ENCODE measurements at regions not wholly inside any gene's neighbourhood (a gene's known extent, or its start where the extent isn't known, plus 50 kb on each side); places are given as distances from the start of the nearest gene placed in this dataset.
"Not testable (repeated sequence)": the region's sequence is repeated elsewhere in the genome, so short reads cannot be mapped to it uniquely, and the experiment has no call there.

- ATAC-seq = no peak
Observed at GRCh38 chr11:16528639-16529038, 172.3 kb upstream of the SOX6 start.

DNA sequence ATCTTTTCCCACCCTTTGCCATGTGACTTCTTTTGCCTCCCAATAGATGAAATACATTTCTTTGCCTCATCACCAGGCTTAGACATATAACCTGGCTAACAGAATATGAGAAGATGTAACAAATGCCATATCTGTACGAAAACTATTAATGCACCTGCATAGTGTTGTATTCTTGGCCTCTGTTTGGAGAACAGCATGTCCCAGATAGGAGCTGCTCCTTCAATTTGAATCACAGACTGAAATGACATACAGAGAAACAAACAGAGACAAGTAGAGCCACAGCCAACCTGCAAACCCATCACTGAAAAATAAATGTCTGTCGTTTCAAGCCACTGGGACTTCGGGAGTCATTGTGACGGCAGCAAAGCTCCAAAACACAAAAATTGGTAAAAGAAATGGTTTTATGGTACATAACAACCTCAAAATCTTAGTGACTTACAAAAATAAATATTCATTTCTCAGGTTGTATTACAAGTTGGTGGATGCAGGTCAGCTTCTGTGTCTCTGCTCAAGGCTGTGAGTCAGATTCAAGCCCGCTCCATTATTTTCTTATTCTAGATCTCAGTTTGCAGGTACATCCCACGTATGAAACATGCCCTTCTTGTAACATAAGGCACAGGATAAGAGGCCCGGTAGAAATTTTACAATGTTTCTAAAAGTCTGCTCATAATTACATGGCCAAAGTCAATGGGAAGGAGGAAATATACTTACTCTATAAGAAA is 171.3 kb upstream of the SOX6 start:
- ATAC-seq = no peak

- no peak for ATAC-seq
Observed at GRCh38 chr11:16526947-16527346, 170.6 kb upstream of the SOX6 start.

- ATAC-seq = not testable (repeated sequence)
Observed at GRCh38 chr11:16520713-16521112, 164.4 kb upstream of the SOX6 start.

- ATAC-seq = no peak
Observed at GRCh38 chr11:16512899-16513241, 156.5 kb upstream of the SOX6 start.

GRCh38 chr11:16512198-16512898 is 156.0 kb upstream of the SOX6 start:
- ATAC-seq = no peak

GRCh38 chr11:16511116-16512114 is 155.1 kb upstream of the SOX6 start:
- ATAC-seq = peak; percentile 93

DNA sequence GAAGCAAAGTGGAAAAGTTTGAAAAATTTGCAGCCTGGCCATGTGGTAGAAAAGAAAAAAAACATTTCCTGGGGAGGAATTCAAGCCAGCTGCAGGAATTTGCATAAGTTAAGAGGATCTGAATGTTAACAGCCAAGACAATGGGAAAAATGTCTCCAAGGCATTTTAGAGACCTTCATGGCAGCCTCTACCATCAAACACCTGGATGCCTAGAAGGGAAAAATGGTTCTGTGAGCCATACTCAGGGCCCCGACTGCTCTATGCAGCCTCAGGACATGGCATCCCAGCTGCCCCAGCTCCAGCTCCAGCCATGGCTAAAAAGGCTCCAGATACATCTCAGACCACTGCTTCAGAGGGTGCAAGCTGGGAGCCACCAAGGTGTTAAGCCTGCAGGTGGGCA is 149.1 kb upstream of the SOX6 start:
- no peak for ATAC-seq

DNA sequence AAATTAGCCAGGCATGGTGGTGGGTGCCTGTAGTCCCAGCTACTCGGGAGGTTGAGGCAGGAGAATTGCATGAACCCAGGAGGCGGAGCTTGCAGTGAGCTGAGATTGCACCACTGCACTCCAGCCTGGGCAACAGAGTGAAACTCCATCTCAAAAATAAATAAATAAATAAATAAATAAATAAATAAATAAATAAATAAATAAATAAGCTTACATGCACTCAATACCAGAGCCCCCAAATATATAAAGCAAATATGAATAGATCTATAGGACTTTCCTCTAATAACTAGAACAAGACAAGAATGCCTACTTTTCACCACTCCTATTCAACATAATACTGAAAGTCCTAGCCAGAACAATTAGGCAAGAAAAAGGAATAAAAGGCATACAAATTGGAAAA is 147.5 kb upstream of the SOX6 start:
- not testable (repeated sequence) for ATAC-seq

DNA sequence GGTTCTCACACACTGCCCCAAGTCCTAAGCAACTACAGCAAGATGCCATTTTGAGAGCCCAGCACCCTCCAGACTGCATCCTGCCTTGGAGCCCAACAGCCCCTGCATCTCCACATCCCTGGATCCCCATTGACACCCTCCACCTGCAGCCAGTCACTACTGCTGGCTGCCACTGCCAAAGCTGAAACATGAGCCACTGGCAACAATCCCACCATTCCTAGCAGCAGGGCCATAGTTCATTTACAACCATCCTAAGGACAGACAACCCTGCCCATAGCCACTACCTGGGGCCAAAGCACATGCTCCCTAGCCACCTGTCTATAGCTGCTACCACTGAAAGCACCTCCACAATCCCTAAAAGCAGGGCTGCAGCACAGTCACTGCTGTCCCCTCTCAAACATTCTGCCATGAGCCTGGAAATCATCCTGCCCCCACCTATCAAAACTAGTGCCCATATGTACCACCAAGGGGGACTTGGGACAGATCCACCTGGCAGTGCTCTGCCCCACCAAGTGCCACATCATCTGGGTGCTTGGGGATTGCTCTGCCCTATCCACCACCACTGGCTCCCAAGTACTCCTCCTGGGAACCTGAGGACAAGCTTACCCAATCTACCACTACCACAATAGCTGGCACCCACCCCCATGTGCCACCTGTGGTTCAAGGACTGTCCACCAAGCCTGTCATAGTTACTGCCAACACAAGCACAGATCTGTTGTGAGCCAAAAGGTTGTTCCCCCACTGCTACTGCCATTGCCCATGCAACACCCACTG is 138.8 kb upstream of the SOX6 start:
- ATAC-seq = no peak

DNA sequence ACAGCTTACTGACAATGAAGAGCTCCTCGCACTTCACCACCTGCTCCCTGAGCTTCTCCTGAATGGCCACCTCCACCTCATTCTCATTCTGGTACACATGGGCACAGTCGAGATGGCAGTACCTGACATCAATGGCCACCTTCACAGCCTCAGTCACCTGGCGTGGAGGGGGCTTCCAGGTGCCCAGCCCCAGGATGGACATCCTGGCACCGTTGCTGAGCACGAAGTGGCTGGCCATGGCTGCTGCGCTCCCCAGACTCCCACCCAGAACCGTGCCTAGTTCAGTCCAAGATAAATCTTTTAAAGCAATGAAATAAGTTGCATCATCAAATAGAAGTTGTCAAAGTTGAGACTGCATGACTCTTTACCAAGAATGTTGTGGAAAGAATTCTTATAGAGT is 128.1 kb upstream of the SOX6 start:
- no peak for ATAC-seq

- ATAC-seq = no peak
Observed at GRCh38 chr11:16474659-16475058, 118.3 kb upstream of the SOX6 start.

DNA sequence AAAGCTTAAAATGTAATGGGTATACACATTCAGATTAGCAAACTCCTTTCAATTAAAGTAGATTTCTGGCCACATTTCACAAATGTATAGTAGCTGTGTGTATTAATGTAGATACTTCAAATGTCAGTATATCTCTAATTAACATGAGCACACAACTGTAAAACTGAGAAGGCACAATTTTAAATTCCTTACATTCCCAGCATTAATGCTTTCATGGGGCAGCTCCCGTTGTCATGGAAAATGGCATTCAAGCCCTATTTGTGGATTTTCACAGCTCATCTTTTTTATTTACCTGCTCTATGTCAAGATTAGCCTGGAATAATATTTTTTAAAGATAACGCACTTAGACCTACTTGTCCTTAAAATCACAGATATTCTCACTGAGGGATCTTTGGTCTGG is 113.6 kb upstream of the SOX6 start:
- no peak for ATAC-seq

- ATAC-seq = no peak
Observed at GRCh38 chr11:16468735-16469453, 112.5 kb upstream of the SOX6 start.

DNA sequence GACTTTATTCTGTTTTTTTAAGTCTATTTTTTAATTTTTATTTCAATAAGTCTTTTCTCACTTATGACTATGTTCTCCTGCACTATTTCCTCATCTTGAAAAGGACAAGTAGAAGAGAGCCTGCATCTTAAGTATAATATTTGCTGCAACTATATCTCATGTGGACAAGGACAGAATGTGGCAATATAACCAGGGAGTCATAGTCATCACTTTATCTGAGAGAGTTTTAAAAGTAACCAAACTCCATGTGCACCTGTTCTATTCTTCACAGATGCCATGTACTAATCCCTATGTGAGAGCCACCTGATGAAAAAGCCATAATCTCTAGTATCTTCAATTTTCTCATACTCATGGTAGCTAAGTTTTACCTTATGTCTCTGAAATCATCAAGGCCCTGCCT is 104.2 kb upstream of the SOX6 start:
- ATAC-seq = no peak

DNA sequence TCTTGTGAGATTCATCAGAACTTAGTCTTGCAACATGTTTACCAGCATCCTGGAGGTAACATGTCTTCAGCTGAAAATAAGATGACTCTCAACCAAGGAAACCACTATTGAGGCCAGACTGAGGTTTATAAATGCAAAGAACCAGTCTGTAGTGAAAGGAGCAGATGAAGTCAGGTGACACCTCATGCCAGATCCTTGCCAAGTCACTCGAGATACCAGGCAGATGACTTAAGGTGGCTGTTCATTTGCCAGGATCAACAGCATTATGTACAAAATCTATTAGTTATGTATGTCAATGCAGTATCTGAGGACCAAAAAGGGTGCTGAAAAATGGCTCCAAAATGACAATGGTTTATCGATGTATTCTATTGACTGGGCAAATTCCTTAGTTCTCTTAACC is 100.0 kb upstream of the SOX6 start:
- ATAC-seq = no peak

- ATAC-seq = no peak
Observed at GRCh38 chr11:16454289-16454863, 98.0 kb upstream of the SOX6 start.

- ATAC-seq = no peak
Observed at GRCh38 chr11:16448123-16448717, 91.9 kb upstream of the SOX6 start.

DNA sequence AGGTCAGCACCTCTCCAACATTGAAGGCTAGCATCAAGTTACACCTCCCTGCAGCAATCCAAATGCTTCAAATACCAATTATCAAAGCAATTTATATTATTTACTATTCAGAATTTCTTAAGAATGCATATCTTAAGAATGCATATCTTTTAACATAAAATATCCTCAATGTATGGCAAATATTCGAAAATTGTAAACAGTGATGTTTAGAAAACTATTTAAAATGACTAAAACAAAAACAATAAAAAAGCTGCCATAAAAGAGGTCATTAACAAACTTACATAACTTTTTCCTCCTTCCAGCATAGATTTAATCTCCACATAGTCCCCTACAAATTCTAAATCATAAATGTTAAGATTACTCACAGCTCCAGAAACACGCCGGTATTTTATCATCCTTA is 85.1 kb upstream of the SOX6 start:
- ATAC-seq = no peak

GRCh38 chr11:16440136-16440535 is 83.8 kb upstream of the SOX6 start:
- no peak for ATAC-seq

- no peak for ATAC-seq
Observed at GRCh38 chr11:16434036-16434435, 77.7 kb upstream of the SOX6 start.
